ENCODE measurements at regions not wholly inside any gene's neighbourhood (a gene's known extent, or its start where the extent isn't known, plus 50 kb on each side); places are given as distances from the start of the nearest gene placed in this dataset.

- H3K27ac ChIP-seq, result no peak overlapping the region
- H3K9me3 ChIP-seq, result no peaks in the 10 kb centered on the region
- no peaks in the 10 kb centered on the region for H3K4me1 ChIP-seq
- no peaks in the 10 kb centered on the region for H3K36me3 ChIP-seq
- intact Hi-C loops (cut with DNase I; ENCODE audit: low total_unique reads), result no loop called here
- 55 to 78% (median 63%) methylated on average over 3 of the region's 3 CpGs for WGBS, 5 donors
- no peak for DNase-seq
- TF ChIP-seq EP300 (IDR thresholded peaks at IDR 0.05), result no peak
- H3K4me3 ChIP-seq, result no peak overlapping the region
- H3K27me3 ChIP-seq, result peaks cover 0 to 6% (median 0%) of the 10 kb centered on the region in 3 donors
These were observed 294.4 kb upstream of the CDH4 start for GRCh38 chr20:60957621-60958020.

DNA sequence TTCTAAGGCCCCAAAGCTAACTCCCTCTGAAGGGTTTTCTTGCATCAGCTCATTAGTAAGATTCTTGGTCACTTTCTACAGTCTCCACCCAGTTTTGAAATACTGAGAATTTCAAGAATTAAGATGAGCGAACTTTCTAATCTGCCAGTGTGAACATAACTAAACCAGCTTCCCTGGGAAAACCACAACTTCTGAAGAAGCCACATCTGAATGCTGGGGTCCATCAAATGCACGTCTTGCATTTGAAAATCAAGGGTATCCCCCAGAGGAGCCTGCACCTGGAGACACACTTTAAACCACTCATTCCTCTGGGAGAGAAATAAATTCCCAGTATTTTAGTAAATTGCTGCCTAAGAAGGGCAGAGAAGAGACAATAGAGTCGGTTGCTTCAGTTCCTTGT, 292.1 kb upstream of the CDH4 start:
- Histone ChIP-seq H3K4me1 (no peaks in the 10 kb centered on the region), H3K36me3 (no peaks in the 10 kb centered on the region), H3K9me3 (no peaks in the 10 kb centered on the region), H3K27ac (no peak overlapping the region), H3K4me3 (no peak overlapping the region), H3K27me3 (peaks cover 0 to 6% (median 0%) of the 10 kb centered on the region in 3 donors)
- 55 to 66% (median 65%) methylated on average over 3 of the region's 3 CpGs for WGBS, 5 donors
- intact Hi-C loops (cut with DNase I; ENCODE audit: low total_unique reads), result no loop called here
- DNase-seq, result no peak
- TF ChIP-seq EP300 (IDR thresholded peaks at IDR 0.05) (no peak), POLR2A (IDR thresholded peaks at IDR 0.05) (no peak), POLR2AphosphoS5 (IDR thresholded peaks at IDR 0.05) (no peak)
- TF ChIP-seq, protein P1, sequence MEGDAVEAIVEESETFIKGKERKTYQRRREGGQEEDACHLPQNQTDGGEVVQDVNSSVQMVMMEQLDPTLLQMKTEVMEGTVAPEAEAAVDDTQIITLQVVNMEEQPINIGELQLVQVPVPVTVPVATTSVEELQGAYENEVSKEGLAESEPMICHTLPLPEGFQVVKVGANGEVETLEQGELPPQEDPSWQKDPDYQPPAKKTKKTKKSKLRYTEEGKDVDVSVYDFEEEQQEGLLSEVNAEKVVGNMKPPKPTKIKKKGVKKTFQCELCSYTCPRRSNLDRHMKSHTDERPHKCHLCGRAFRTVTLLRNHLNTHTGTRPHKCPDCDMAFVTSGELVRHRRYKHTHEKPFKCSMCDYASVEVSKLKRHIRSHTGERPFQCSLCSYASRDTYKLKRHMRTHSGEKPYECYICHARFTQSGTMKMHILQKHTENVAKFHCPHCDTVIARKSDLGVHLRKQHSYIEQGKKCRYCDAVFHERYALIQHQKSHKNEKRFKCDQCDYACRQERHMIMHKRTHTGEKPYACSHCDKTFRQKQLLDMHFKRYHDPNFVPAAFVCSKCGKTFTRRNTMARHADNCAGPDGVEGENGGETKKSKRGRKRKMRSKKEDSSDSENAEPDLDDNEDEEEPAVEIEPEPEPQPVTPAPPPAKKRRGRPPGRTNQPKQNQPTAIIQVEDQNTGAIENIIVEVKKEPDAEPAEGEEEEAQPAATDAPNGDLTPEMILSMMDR (IDR thresholded peaks at IDR 0.05), result no peak

GRCh38 chr20:60960500-60960899, 291.6 kb upstream of the CDH4 start:
- intact Hi-C loops (cut with DNase I; ENCODE audit: low total_unique reads), result no loop called here
- H3K4me1 ChIP-seq, result no peaks in the 10 kb centered on the region
- H3K36me3 ChIP-seq, result no peaks in the 10 kb centered on the region
- TF ChIP-seq EP300 (IDR thresholded peaks at IDR 0.05) (no peak), POLR2AphosphoS5 (IDR thresholded peaks at IDR 0.05) (no peak), POLR2A (IDR thresholded peaks at IDR 0.05) (no peak)
- TF ChIP-seq, protein P1 (IDR thresholded peaks at IDR 0.05), result no peak
- no peak for DNase-seq
- H3K4me3 ChIP-seq, result no peak overlapping the region
- no peaks in the 10 kb centered on the region for H3K9me3 ChIP-seq
- H3K27ac ChIP-seq, result no peak overlapping the region
- H3K27me3 ChIP-seq, result peaks cover 0 to 6% (median 0%) of the 10 kb centered on the region in 3 donors
- 66 to 79% (median 71%) methylated on average over 5 of the region's 5 CpGs for WGBS, 5 donors

DNA sequence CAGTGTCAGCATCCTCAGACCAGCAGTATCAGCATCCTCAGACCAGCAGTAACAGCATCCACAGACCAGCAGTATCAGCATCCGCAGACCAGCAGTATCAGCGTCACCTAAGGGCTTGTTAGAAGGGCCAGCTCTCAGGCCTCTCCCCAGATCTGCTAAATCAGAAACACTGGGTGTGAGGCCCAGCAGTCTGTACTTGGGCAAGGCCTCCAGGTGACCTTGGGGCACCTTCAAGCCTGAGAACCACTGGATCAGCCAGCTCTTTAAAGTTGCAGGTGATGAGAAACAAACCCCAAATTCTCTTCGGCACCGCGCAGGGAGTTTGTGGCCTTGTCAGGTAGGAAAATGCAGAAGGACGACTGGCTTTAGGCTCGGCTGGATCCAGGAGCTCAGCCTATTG, 290.5 kb upstream of the CDH4 start:
- no peaks in the 10 kb centered on the region for H3K4me1 ChIP-seq
- DNase-seq, result no peak

More for the DNA sequence above, 290.5 kb upstream of the CDH4 start:
- 92 to 97% (median 93%) methylated on average over 5 to 7 of the region's 7 CpGs for WGBS, 5 donors
- H3K9me3 ChIP-seq, result peaks cover 0 to 4% (median 0%) of the 10 kb centered on the region in 4 donors
- peaks cover 0 to 6% (median 0%) of the 10 kb centered on the region in 3 donors for H3K27me3 ChIP-seq
- no peaks in the 10 kb centered on the region for H3K36me3 ChIP-seq
- intact Hi-C loops (cut with DNase I; ENCODE audit: low total_unique reads), result no loop called here
- no peak overlapping the region for H3K4me3 ChIP-seq
- TF ChIP-seq POLR2A (IDR thresholded peaks at IDR 0.05) (no peak), EP300 (IDR thresholded peaks at IDR 0.05) (no peak), POLR2AphosphoS5 (IDR thresholded peaks at IDR 0.05) (no peak)
- TF ChIP-seq, protein P1 (IDR thresholded peaks at IDR 0.05), result no peak
- H3K27ac ChIP-seq, result no peak overlapping the region

All from stomach (tissue), 8 donors.